HEK293 (cell line): ENCODE measurements at regions not wholly inside any gene's neighbourhood (a gene's known extent, or its start where the extent isn't known, plus 50 kb on each side); places are given as distances from the start of the nearest gene placed in this dataset.

ENCODE experiments used
- TF ChIP-seq, protein P1 (sequence below): fragments of 450-650 bp; formaldehyde crosslinking; IDR thresholded peaks from 2 replicates; pipeline ENCODE4 v1.5.1; 2016; ENCODE audit warnings: missing biosample characterization, missing genetic modification characterization
- TF ChIP-seq, protein P2 (sequence below): fragments of 450-650 bp; formaldehyde crosslinking; IDR thresholded peaks from 2 replicates; pipeline ENCODE4 v1.5.1; 2016; ENCODE audit warnings: missing biosample characterization, missing genetic modification characterization

DNA sequence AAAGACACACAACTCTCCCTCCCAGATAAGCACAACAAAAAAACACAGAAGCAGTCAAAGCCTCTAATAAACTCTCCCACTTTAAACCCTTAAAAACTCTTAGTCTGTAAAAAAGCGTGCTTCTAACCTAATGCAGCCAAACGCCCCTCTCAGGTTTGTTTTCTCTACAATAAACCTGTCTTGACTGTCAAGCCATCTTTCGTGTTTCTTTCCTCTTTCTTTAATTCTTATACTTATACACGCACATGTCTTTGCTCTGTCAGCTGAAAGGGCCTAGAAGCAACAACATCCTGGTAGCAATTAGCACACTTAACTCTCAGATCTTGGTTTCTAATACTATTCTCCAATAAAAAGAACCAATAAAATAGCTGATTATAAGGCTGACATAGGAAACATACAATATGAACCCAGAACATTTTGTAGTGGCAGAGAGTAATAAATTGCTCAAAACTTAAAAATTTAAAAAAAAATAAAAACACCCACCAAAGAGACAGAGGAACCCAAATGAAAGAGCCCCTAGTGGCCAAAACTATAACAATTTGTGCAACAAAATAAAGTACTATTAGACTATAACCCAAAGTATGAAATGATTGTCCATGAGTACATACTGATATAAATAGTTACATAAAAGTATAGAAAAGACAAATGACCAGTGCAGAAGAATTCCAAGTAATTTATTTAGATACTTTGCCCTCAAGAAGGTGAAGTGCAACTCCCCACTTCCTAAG lies 440.4 kb upstream of the ADGRL3 start:
- TF ChIP-seq, protein P1, sequence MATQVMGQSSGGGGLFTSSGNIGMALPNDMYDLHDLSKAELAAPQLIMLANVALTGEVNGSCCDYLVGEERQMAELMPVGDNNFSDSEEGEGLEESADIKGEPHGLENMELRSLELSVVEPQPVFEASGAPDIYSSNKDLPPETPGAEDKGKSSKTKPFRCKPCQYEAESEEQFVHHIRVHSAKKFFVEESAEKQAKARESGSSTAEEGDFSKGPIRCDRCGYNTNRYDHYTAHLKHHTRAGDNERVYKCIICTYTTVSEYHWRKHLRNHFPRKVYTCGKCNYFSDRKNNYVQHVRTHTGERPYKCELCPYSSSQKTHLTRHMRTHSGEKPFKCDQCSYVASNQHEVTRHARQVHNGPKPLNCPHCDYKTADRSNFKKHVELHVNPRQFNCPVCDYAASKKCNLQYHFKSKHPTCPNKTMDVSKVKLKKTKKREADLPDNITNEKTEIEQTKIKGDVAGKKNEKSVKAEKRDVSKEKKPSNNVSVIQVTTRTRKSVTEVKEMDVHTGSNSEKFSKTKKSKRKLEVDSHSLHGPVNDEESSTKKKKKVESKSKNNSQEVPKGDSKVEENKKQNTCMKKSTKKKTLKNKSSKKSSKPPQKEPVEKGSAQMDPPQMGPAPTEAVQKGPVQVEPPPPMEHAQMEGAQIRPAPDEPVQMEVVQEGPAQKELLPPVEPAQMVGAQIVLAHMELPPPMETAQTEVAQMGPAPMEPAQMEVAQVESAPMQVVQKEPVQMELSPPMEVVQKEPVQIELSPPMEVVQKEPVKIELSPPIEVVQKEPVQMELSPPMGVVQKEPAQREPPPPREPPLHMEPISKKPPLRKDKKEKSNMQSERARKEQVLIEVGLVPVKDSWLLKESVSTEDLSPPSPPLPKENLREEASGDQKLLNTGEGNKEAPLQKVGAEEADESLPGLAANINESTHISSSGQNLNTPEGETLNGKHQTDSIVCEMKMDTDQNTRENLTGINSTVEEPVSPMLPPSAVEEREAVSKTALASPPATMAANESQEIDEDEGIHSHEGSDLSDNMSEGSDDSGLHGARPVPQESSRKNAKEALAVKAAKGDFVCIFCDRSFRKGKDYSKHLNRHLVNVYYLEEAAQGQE (tag by site-specific recombination) = no peak
- TF ChIP-seq, protein P2, sequence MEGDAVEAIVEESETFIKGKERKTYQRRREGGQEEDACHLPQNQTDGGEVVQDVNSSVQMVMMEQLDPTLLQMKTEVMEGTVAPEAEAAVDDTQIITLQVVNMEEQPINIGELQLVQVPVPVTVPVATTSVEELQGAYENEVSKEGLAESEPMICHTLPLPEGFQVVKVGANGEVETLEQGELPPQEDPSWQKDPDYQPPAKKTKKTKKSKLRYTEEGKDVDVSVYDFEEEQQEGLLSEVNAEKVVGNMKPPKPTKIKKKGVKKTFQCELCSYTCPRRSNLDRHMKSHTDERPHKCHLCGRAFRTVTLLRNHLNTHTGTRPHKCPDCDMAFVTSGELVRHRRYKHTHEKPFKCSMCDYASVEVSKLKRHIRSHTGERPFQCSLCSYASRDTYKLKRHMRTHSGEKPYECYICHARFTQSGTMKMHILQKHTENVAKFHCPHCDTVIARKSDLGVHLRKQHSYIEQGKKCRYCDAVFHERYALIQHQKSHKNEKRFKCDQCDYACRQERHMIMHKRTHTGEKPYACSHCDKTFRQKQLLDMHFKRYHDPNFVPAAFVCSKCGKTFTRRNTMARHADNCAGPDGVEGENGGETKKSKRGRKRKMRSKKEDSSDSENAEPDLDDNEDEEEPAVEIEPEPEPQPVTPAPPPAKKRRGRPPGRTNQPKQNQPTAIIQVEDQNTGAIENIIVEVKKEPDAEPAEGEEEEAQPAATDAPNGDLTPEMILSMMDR (tag by site-specific recombination) = no peak
